Progenitor cell of endocrine pancreas (in vitro differentiated cells): ENCODE measurements at regions not wholly inside any gene's neighbourhood (a gene's known extent, or its start where the extent isn't known, plus 50 kb on each side); places are given as distances from the start of the nearest gene placed in this dataset.

ENCODE experiments used
- DNase-seq: peaks from one replicate; pipeline ENCODE4 v3.0.0; 2021; ENCODE audit warnings: low spot score; ENCODE audit not compliant: unreplicated experiment
- H3K27ac Mint-ChIP-seq: 2 replicates; pipeline ENCODE4 v1.8.0; 2021; ENCODE audit warnings: mild to moderate bottlenecking, moderate library complexity, mixed read lengths
- H3K27me3 Mint-ChIP-seq: 2 replicates; pipeline ENCODE4 v1.8.0; 2021; ENCODE audit warnings: mixed read lengths
- H3K36me3 Mint-ChIP-seq: 2 replicates; pipeline ENCODE4 v1.8.0; 2022; ENCODE audit warnings: mixed read lengths; ENCODE audit not compliant: insufficient read depth
- H3K4me1 Mint-ChIP-seq: 2 replicates; pipeline ENCODE4 v1.8.0; 2021; ENCODE audit warnings: low read depth, mixed read lengths
- H3K4me3 Mint-ChIP-seq: 2 replicates; pipeline ENCODE4 v1.8.0; 2021; ENCODE audit warnings: low read depth, mild to moderate bottlenecking, moderate library complexity, mixed read lengths
- H3K9me3 Mint-ChIP-seq: 2 replicates; pipeline ENCODE4 v1.8.0; 2021; ENCODE audit warnings: low read depth, mixed read lengths
- TF ChIP-seq, protein P1 (sequence below): fragments of 200-600 bp; sonication (generic); IDR thresholded peaks from one replicate; pipeline ENCODE4 v1.5.0; 2021; ENCODE audit warnings: antibody characterized with exemption, mild to moderate bottlenecking; ENCODE audit not compliant: unreplicated experiment

- Mint-ChIP-seq H3K4me1 (no peaks in the 10 kb centered on the region), H3K4me3 (no peak overlapping the region), H3K27ac (no peak overlapping the region), H3K27me3 (no peaks in the 10 kb centered on the region), H3K9me3 (no peaks in the 10 kb centered on the region), H3K36me3 (no peaks in the 10 kb centered on the region)
- TF ChIP-seq, protein P1, sequence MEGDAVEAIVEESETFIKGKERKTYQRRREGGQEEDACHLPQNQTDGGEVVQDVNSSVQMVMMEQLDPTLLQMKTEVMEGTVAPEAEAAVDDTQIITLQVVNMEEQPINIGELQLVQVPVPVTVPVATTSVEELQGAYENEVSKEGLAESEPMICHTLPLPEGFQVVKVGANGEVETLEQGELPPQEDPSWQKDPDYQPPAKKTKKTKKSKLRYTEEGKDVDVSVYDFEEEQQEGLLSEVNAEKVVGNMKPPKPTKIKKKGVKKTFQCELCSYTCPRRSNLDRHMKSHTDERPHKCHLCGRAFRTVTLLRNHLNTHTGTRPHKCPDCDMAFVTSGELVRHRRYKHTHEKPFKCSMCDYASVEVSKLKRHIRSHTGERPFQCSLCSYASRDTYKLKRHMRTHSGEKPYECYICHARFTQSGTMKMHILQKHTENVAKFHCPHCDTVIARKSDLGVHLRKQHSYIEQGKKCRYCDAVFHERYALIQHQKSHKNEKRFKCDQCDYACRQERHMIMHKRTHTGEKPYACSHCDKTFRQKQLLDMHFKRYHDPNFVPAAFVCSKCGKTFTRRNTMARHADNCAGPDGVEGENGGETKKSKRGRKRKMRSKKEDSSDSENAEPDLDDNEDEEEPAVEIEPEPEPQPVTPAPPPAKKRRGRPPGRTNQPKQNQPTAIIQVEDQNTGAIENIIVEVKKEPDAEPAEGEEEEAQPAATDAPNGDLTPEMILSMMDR: no peak
- no peak for DNase-seq
Observed at GRCh38 chr2:226320076-226320948, 479.3 kb downstream of the IRS1 start.

DNA sequence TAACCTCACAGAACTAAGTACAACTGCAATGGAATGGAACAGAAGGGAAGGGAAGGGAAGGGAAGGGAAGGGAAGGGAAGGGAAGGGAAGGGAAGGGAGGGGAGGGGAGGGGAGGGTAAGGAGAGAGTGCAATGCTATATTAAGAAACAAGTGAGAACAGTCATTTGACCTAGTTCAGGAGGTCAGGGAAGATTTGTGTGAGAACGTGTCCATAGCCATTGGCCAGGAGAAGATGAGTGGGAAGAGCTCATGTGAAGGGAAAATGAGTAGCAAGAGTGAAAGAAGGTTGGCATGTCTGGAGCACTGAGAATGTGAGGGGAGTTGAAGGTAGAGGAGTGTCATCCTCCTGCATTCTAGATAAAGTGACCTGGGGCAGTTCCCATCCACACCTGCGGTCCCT lies 481.6 kb downstream of the IRS1 start:
- no peak overlapping the region for H3K4me3 Mint-ChIP-seq
- H3K4me1 Mint-ChIP-seq: no peaks in the 10 kb centered on the region
- no peaks in the 10 kb centered on the region for H3K27me3 Mint-ChIP-seq
- H3K27ac Mint-ChIP-seq: no peak overlapping the region
- H3K36me3 Mint-ChIP-seq: no peaks in the 10 kb centered on the region
- TF ChIP-seq, protein P1: no peak
- no peak for DNase-seq
- no peaks in the 10 kb centered on the region for H3K9me3 Mint-ChIP-seq

GRCh38 chr2:226313060-226313459 lies 486.6 kb downstream of the IRS1 start:
- no peak overlapping the region for H3K27ac Mint-ChIP-seq
- DNase-seq: no peak
- no peaks in the 10 kb centered on the region for H3K4me1 Mint-ChIP-seq
- no peak overlapping the region for H3K4me3 Mint-ChIP-seq
- no peaks in the 10 kb centered on the region for H3K36me3 Mint-ChIP-seq
- no peaks in the 10 kb centered on the region for H3K27me3 Mint-ChIP-seq
- H3K9me3 Mint-ChIP-seq: no peaks in the 10 kb centered on the region
- TF ChIP-seq, protein P1: no peak

DNA sequence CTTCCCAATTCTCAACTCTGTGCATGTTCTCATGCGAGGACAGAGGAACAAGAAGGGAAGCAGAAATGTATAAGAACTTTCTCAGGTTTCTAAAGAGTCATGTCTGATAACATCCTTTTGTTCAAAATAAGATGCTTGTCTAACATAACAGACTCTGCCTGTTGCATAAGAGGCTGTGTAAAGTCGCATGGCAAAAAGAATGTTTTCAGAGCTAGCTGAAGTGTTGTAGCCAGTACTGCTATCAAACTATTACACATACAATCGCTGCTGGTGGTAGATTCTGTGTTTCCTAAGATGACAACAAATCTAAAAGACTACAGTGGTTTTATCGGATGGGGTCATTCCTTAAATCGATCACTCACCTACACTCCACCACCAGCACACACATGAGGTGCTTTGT lies 487.5 kb downstream of the IRS1 start:
- H3K4me3 Mint-ChIP-seq: no peak overlapping the region
- no peaks in the 10 kb centered on the region for H3K9me3 Mint-ChIP-seq
- no peak for DNase-seq
- TF ChIP-seq, protein P1: no peak
- H3K4me1 Mint-ChIP-seq: peaks cover 2% of the 10 kb centered on the region
- no peaks in the 10 kb centered on the region for H3K27me3 Mint-ChIP-seq
- H3K27ac Mint-ChIP-seq: no peak overlapping the region
- H3K36me3 Mint-ChIP-seq: no peaks in the 10 kb centered on the region

DNA sequence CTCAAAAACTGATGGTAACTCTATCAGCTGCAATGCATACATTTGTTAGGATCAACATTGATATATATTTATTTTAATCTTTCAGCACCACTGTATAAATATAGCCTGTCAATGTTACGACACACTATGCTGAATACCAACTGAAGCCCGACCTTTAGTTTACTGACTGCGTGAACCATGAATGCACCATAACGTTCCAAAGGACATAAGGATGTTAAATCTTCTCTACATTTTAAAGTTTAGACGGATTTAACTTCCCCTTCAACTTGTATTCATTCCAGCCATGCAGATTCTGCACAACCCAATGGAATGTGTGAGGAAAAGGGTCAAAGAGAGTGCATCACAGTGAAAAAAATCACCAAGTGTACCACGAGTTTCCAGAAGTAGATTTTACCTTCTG lies 489.5 kb downstream of the IRS1 start:
- Mint-ChIP-seq H3K4me3 (no peak overlapping the region), H3K36me3 (no peaks in the 10 kb centered on the region), H3K9me3 (no peaks in the 10 kb centered on the region), H3K4me1 (peaks cover 2% of the 10 kb centered on the region), H3K27me3 (no peaks in the 10 kb centered on the region), H3K27ac (no peak overlapping the region)
- TF ChIP-seq, protein P1: no peak
- no peak for DNase-seq
